ENCODE measurements at regions not wholly inside any gene's neighbourhood (a gene's known extent, or its start where the extent isn't known, plus 50 kb on each side); places are given as distances from the start of the nearest gene placed in this dataset.

- no peaks in the 10 kb centered on the region for H3K4me1 Mint-ChIP-seq (ENCODE audit: low read depth)
- intact Hi-C loops (cut with DNase I, micrococcal nuclease), result no loop called here
- CTCF ChIA-PET, result no interaction called here
These were observed 78.7 kb upstream of the LAPTM4A start for GRCh38 chr2:20130160-20130560.

GRCh38 chr2:20129331-20130159, 78.1 kb upstream of the LAPTM4A start:
- intact Hi-C loops (cut with DNase I, micrococcal nuclease), result no loop called here
- no peaks in the 10 kb centered on the region for H3K4me1 ChIP-seq (ENCODE audit: insufficient read depth, low read length)
- no peaks in the 10 kb centered on the region for H3K36me3 Mint-ChIP-seq (ENCODE audit: low read depth)
- no peak overlapping the region for H3K4me3 ChIP-seq (ENCODE audit: low read length)
- no peaks in the 10 kb centered on the region for H3K36me3 ChIP-seq (ENCODE audit: insufficient read depth, low read length)
- no peak for TF ChIP-seq CTCF (IDR thresholded peaks at IDR 0.05)
- no peaks in the 10 kb centered on the region for H3K9me3 ChIP-seq (ENCODE audit: control insufficient read depth in 1 of 2, insufficient read depth in 1 of 2, low read length in 2 of 2)
- H3K27ac Mint-ChIP-seq, result no peak overlapping the region
- no peak for DNase-seq
- peaks cover 0 to 7% of the 10 kb centered on the region in 2 experiments for H3K27me3 ChIP-seq (ENCODE audit: control insufficient read depth in 1 of 2, insufficient read depth in 2 of 2, low read length in 2 of 2)
- ATAC-seq (ENCODE audit: poor library complexity), result no peak
- H3K9me3 Mint-ChIP-seq, result no peaks in the 10 kb centered on the region
- ChIA-PET CTCF (no interaction called here), POLR2A (no interaction called here)
- no peaks in the 10 kb centered on the region for H3K4me1 Mint-ChIP-seq (ENCODE audit: low read depth)
- H3K27ac ChIP-seq (ENCODE audit: low read depth in 1 of 2, low read length in 2 of 2), result no peak overlapping the region
- H3K4me3 Mint-ChIP-seq, result no peak overlapping the region
- H3K27me3 Mint-ChIP-seq, result peaks cover 29% of the 10 kb centered on the region

More at GRCh38 chr2:20130160-20130560, 78.7 kb upstream of the LAPTM4A start:
- H3K27ac ChIP-seq (ENCODE audit: low read depth in 1 of 2, low read length in 2 of 2), result no peak overlapping the region
- H3K27me3 Mint-ChIP-seq, result peaks cover 31% of the 10 kb centered on the region
- no peaks in the 10 kb centered on the region for H3K9me3 ChIP-seq (ENCODE audit: control insufficient read depth in 1 of 2, insufficient read depth in 1 of 2, low read length in 2 of 2)
- H3K4me3 ChIP-seq (ENCODE audit: low read length), result no peak overlapping the region
- H3K4me3 Mint-ChIP-seq, result no peak overlapping the region
- H3K36me3 ChIP-seq (ENCODE audit: insufficient read depth, low read length), result no peaks in the 10 kb centered on the region
- DNase-seq, result no peak
- peaks cover 0 to 7% of the 10 kb centered on the region in 2 experiments for H3K27me3 ChIP-seq (ENCODE audit: control insufficient read depth in 1 of 2, insufficient read depth in 2 of 2, low read length in 2 of 2)
- no peaks in the 10 kb centered on the region for H3K36me3 Mint-ChIP-seq (ENCODE audit: low read depth)
- TF ChIP-seq CTCF (IDR thresholded peaks at IDR 0.05), result no peak
- no peak overlapping the region for H3K27ac Mint-ChIP-seq
- H3K4me1 ChIP-seq (ENCODE audit: insufficient read depth, low read length), result no peaks in the 10 kb centered on the region
- POLR2A ChIA-PET, result no interaction called here
- no peak for ATAC-seq (ENCODE audit: poor library complexity)
- H3K9me3 Mint-ChIP-seq, result no peaks in the 10 kb centered on the region

GRCh38 chr2:20128506-20129330, 77.3 kb upstream of the LAPTM4A start:
- DNase-seq (no peak), ATAC-seq (ENCODE audit: poor library complexity) (no peak)
- Mint-ChIP-seq H3K9me3 (no peaks in the 10 kb centered on the region), H3K4me1 (ENCODE audit: low read depth) (no peaks in the 10 kb centered on the region), H3K4me3 (no peak overlapping the region), H3K27ac (no peak overlapping the region), H3K36me3 (ENCODE audit: low read depth) (no peaks in the 10 kb centered on the region), H3K27me3 (peaks cover 22% of the 10 kb centered on the region)
- intact Hi-C loops (cut with DNase I, micrococcal nuclease), result no loop called here
- CTCF ChIA-PET, result no interaction called here
- H3K4me1 ChIP-seq (ENCODE audit: insufficient read depth, low read length), result no peaks in the 10 kb centered on the region
- H3K27me3 ChIP-seq (ENCODE audit: control insufficient read depth in 1 of 2, insufficient read depth in 2 of 2, low read length in 2 of 2), result peaks cover 0 to 7% of the 10 kb centered on the region in 2 experiments
- POLR2A ChIA-PET, result no interaction called here
- no peaks in the 10 kb centered on the region for H3K9me3 ChIP-seq (ENCODE audit: control insufficient read depth in 1 of 2, insufficient read depth in 1 of 2, low read length in 2 of 2)
- no peaks in the 10 kb centered on the region for H3K36me3 ChIP-seq (ENCODE audit: insufficient read depth, low read length)
- TF ChIP-seq CTCF (IDR thresholded peaks at IDR 0.05), result no peak
- H3K4me3 ChIP-seq (ENCODE audit: low read length), result no peak overlapping the region
- H3K27ac ChIP-seq (ENCODE audit: low read depth in 1 of 2, low read length in 2 of 2), result no peak overlapping the region

Measured in CD4-positive, alpha-beta T cell (primary cell).